ENCODE measurements at regions not wholly inside any gene's neighbourhood (a gene's known extent, or its start where the extent isn't known, plus 50 kb on each side); places are given as distances from the start of the nearest gene placed in this dataset.

GRCh38 chr1:4107291-4107690, 207.2 kb upstream of the C1orf174 start:
- no peak for ATAC-seq (ENCODE audit: insufficient number of reproducible peaks, low FRiP score, low read depth)
- Histone ChIP-seq H3K36me3 (no peaks in the 10 kb centered on the region), H3K9me3 (no peaks in the 10 kb centered on the region), H3K27me3 (replicated peaks; ENCODE audit: insufficient read depth) (no peaks in the 10 kb centered on the region), H3K4me1 (ENCODE audit: control insufficient read depth in 1 of 2, low read depth in 2 of 2) (no peaks in the 10 kb centered on the region), H3K27ac (no peak overlapping the region), H3K4me3 (no peak overlapping the region)
- no peak for DNase-seq (ENCODE audit: low spot score)
- TF ChIP-seq, protein P1, sequence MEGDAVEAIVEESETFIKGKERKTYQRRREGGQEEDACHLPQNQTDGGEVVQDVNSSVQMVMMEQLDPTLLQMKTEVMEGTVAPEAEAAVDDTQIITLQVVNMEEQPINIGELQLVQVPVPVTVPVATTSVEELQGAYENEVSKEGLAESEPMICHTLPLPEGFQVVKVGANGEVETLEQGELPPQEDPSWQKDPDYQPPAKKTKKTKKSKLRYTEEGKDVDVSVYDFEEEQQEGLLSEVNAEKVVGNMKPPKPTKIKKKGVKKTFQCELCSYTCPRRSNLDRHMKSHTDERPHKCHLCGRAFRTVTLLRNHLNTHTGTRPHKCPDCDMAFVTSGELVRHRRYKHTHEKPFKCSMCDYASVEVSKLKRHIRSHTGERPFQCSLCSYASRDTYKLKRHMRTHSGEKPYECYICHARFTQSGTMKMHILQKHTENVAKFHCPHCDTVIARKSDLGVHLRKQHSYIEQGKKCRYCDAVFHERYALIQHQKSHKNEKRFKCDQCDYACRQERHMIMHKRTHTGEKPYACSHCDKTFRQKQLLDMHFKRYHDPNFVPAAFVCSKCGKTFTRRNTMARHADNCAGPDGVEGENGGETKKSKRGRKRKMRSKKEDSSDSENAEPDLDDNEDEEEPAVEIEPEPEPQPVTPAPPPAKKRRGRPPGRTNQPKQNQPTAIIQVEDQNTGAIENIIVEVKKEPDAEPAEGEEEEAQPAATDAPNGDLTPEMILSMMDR (IDR thresholded peaks at IDR 0.05): no peak

GRCh38 chr1:4108331-4108730, 208.3 kb upstream of the C1orf174 start:
- H3K9me3 ChIP-seq: no peaks in the 10 kb centered on the region
- H3K27me3 ChIP-seq (replicated peaks; ENCODE audit: insufficient read depth): no peaks in the 10 kb centered on the region
- H3K36me3 ChIP-seq: no peaks in the 10 kb centered on the region
- DNase-seq (ENCODE audit: low spot score): no peak
- no peak overlapping the region for H3K4me3 ChIP-seq
- H3K27ac ChIP-seq: no peak overlapping the region
- H3K4me1 ChIP-seq (ENCODE audit: control insufficient read depth in 1 of 2, low read depth in 2 of 2): no peaks in the 10 kb centered on the region
- TF ChIP-seq, protein P1 (IDR thresholded peaks at IDR 0.05): no peak
- no peak for ATAC-seq (ENCODE audit: insufficient number of reproducible peaks, low FRiP score, low read depth)

GRCh38 chr1:4108758-4109627, 208.9 kb upstream of the C1orf174 start:
- ATAC-seq (ENCODE audit: insufficient number of reproducible peaks, low FRiP score, low read depth): no peak

DNA sequence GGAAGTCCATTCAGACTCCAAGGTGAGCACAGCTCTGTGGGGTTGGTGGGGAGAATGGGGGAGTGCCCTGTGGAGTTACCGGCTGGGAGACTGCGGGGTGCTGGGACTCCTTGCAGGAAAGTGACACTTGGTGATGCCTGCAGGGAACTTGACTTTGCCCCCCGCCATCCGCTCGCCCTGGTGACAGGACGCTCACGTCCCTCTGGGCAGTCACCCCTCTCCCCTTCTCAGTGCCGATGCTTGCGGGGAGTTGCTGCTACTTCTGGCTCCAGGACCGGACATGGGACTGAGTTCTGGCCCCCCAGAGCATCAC, 209.5 kb upstream of the C1orf174 start:
- no peaks in the 10 kb centered on the region for H3K27me3 ChIP-seq (replicated peaks; ENCODE audit: insufficient read depth)
- DNase-seq (ENCODE audit: low spot score) (no peak), ATAC-seq (ENCODE audit: insufficient number of reproducible peaks, low FRiP score, low read depth) (no peak)
- H3K27ac ChIP-seq: no peak overlapping the region
- no peaks in the 10 kb centered on the region for H3K36me3 ChIP-seq
- H3K4me3 ChIP-seq: no peak overlapping the region
- TF ChIP-seq, protein P1 (IDR thresholded peaks at IDR 0.05): no peak
- H3K9me3 ChIP-seq: no peaks in the 10 kb centered on the region
- no peaks in the 10 kb centered on the region for H3K4me1 ChIP-seq (ENCODE audit: control insufficient read depth in 1 of 2, low read depth in 2 of 2)

More at GRCh38 chr1:4108758-4109627, 208.9 kb upstream of the C1orf174 start:
- Histone ChIP-seq H3K36me3 (no peaks in the 10 kb centered on the region), H3K4me1 (ENCODE audit: control insufficient read depth in 1 of 2, low read depth in 2 of 2) (no peaks in the 10 kb centered on the region), H3K27ac (no peak overlapping the region), H3K4me3 (no peak overlapping the region), H3K9me3 (no peaks in the 10 kb centered on the region), H3K27me3 (replicated peaks; ENCODE audit: insufficient read depth) (no peaks in the 10 kb centered on the region)
- DNase-seq (ENCODE audit: low spot score): no peak
- TF ChIP-seq, protein P1 (IDR thresholded peaks at IDR 0.05): no peak

- DNase-seq (ENCODE audit: low spot score): no peak
- H3K4me3 ChIP-seq: no peak overlapping the region
- TF ChIP-seq, protein P1 (IDR thresholded peaks at IDR 0.05): no peak
- ATAC-seq (ENCODE audit: insufficient number of reproducible peaks, low FRiP score, low read depth): no peak
- H3K27me3 ChIP-seq (replicated peaks; ENCODE audit: insufficient read depth): no peaks in the 10 kb centered on the region
- no peak overlapping the region for H3K27ac ChIP-seq
- no peaks in the 10 kb centered on the region for H3K36me3 ChIP-seq
- H3K4me1 ChIP-seq (ENCODE audit: control insufficient read depth in 1 of 2, low read depth in 2 of 2): no peaks in the 10 kb centered on the region
- H3K9me3 ChIP-seq: no peaks in the 10 kb centered on the region
Measured at GRCh38 chr1:4110888-4111287, 210.8 kb upstream of the C1orf174 start.
